Esophagus (tissue), 2 donors: ENCODE measurements at regions not wholly inside any gene's neighbourhood (a gene's known extent, or its start where the extent isn't known, plus 50 kb on each side); places are given as distances from the start of the nearest gene placed in this dataset.

ENCODE experiments used
- H3K27ac ChIP-seq, 2 donors: one replicate each; pipeline ENCODE4 v1.5.1; 2013; ENCODE audit warnings: low read depth in 2 of 2, mild to moderate bottlenecking in 2 of 2, inconsistent platforms in 1 of 2, low read length in 1 of 2, moderate library complexity in 1 of 2
- H3K27me3 ChIP-seq, 2 donors: one replicate each; pipeline ENCODE4 v1.6.1; 2013; ENCODE audit warnings: low read length in 2 of 2, control low read depth in 1 of 2, mild to moderate bottlenecking in 1 of 2; ENCODE audit not compliant: insufficient read depth in 2 of 2, control insufficient read depth in 1 of 2
- H3K36me3 ChIP-seq, 2 donors: one replicate each; pipeline ENCODE4 v1.6.1; 2013; ENCODE audit warnings: low read length in 1 of 2; ENCODE audit not compliant: control insufficient read depth in 2 of 2, insufficient read depth in 2 of 2
- H3K4me1 ChIP-seq, 2 donors: one replicate each; pipeline ENCODE4 v1.6.1; 2013; ENCODE audit warnings: low read length in 1 of 2; ENCODE audit not compliant: control insufficient read depth in 2 of 2, insufficient read depth in 2 of 2
- H3K4me3 ChIP-seq, 2 donors: one replicate each; pipeline ENCODE4 v1.5.1; 2013; ENCODE audit warnings: low read length in 2 of 2, mild to moderate bottlenecking in 2 of 2, low read depth in 1 of 2, moderate library complexity in 1 of 2
- H3K9me3 ChIP-seq, 2 donors: one replicate each; pipeline ENCODE4 v1.6.1; 2013; ENCODE audit warnings: mild to moderate bottlenecking in 2 of 2, low read depth in 1 of 2, low read length in 1 of 2, moderate library complexity in 1 of 2; ENCODE audit not compliant: control insufficient read depth in 2 of 2, insufficient read depth in 1 of 2
- WGBS, 2 donors: extraction: QIAGEN DNeasy Blood & Tissue Kit; methylation state at CpG; one replicate each; pipeline ENCODE4 v1.1.7; 2013; 5-methylcytosine and 5-hydroxymethylcytosine counted together
- donor health status: healthy with polysubstance abuse.
- donor health status: Bipolar disorder and iron deficiency.

- Histone ChIP-seq H3K4me3 (no peak overlapping the region), H3K27me3 (no peaks in the 10 kb centered on the region), H3K9me3 (no peaks in the 10 kb centered on the region), H3K27ac (no peak overlapping the region), H3K4me1 (no peaks in the 10 kb centered on the region), H3K36me3 (no peaks in the 10 kb centered on the region)
- WGBS, 2 donors, result 82 to 83% methylated on average over 1 of the region's 1 CpG
Observed at GRCh38 chr5:153321478-153321877, 169.0 kb upstream of the GRIA1 start.

GRCh38 chr5:153340139-153340538 lies 150.3 kb upstream of the GRIA1 start:
- Histone ChIP-seq H3K36me3 (no peaks in the 10 kb centered on the region), H3K4me1 (no peaks in the 10 kb centered on the region), H3K4me3 (no peak overlapping the region), H3K9me3 (no peaks in the 10 kb centered on the region), H3K27ac (no peak overlapping the region), H3K27me3 (no peaks in the 10 kb centered on the region)
- 67 to 74% methylated on average over 3 of the region's 3 CpGs for WGBS, 2 donors

DNA sequence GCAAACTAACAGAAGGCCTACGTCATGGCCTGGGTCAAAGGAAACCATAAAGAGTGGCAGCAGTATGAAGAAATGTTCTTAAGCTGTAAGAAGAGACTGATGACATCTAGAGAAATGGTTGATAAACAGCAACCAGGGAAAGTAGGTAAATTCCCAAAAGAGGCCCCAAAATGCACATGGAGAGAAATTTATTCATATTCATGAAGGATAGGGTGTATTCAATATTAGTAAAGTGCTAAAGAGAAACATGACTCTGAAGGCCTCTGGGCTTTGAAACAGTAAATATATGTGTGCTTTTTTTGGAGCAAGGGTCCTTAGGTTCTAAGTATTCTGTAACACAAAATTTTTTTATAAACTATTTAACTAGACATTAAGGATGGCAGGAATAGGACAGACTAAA lies 149.7 kb upstream of the GRIA1 start:
- Histone ChIP-seq H3K27me3 (no peaks in the 10 kb centered on the region), H3K9me3 (no peaks in the 10 kb centered on the region), H3K4me1 (no peaks in the 10 kb centered on the region), H3K4me3 (no peak overlapping the region), H3K36me3 (no peaks in the 10 kb centered on the region), H3K27ac (no peak overlapping the region)
- 80 to 91% methylated on average over 1 of the region's 1 CpG for WGBS, 2 donors

- Histone ChIP-seq H3K9me3 (no peaks in the 10 kb centered on the region), H3K27me3 (no peaks in the 10 kb centered on the region), H3K27ac (no peak overlapping the region), H3K4me3 (no peak overlapping the region), H3K36me3 (no peaks in the 10 kb centered on the region), H3K4me1 (no peaks in the 10 kb centered on the region)
- 63% methylated on average over 1 of the region's 1 CpG for WGBS, 2 donors
Observed at GRCh38 chr5:153342487-153342886, 148.0 kb upstream of the GRIA1 start.

DNA sequence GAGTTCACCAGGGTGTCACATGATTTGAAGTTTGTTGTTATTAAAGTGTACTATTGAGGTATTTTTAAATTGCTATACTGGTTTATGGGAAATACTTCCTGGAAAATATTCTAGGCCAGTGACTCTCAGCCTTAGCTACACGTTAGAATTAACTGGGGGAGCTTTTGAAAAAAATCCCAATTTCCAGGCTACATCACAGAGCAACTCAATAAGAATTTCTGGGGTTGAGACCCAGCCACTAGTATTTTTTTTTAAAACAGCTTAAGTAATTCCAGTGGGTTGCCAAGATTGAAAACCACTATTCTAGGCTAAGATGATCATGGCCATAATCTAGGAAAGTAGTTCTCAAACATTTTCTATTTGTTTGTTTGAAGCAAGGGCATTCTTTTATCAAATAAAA lies 142.9 kb upstream of the GRIA1 start:
- Histone ChIP-seq H3K9me3 (no peaks in the 10 kb centered on the region), H3K27me3 (no peaks in the 10 kb centered on the region), H3K4me3 (no peak overlapping the region), H3K27ac (no peak overlapping the region), H3K4me1 (no peaks in the 10 kb centered on the region), H3K36me3 (no peaks in the 10 kb centered on the region)
- 33 to 48% methylated on average over 1 of the region's 1 CpG for WGBS, 2 donors

GRCh38 chr5:153350175-153350883 lies 140.1 kb upstream of the GRIA1 start:
- H3K27ac ChIP-seq, result no peak overlapping the region
- H3K4me1 ChIP-seq, result no peaks in the 10 kb centered on the region
- no peaks in the 10 kb centered on the region for H3K9me3 ChIP-seq
- no peaks in the 10 kb centered on the region for H3K36me3 ChIP-seq
- no peak overlapping the region for H3K4me3 ChIP-seq
- WGBS, 2 donors, result 40 to 43% methylated on average over 5 of the region's 5 CpGs
- no peaks in the 10 kb centered on the region for H3K27me3 ChIP-seq

DNA sequence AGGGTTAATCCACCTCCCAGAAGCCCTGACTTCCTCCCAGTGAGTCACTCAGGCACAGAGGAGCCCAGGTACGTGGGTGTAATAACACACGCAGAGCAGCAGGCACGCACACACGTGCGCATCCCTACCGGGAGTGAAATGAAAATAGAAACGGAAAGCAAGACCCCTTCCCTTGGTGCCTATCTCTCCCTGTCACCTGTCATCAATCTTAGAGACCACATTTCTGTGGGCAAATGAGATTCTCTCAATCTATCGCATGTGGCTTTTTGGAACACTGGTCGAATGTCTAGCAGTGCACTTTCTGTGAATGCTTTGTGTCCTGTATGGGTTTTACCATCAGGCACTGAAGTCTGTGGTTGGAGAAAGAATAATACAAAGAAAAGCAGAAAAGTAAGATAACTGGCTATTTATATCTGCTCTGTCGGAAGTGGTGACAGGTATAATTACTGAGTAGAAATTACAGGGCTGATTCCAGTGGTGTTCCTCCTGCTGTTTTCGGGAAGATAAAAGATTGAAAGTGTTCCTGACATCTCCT lies 137.7 kb upstream of the GRIA1 start:
- Histone ChIP-seq H3K4me3 (peak overlapping the region in 1 of 2 donors; percentile 10), H3K27me3 (no peaks in the 10 kb centered on the region), H3K27ac (no peak overlapping the region), H3K9me3 (no peaks in the 10 kb centered on the region), H3K4me1 (no peaks in the 10 kb centered on the region), H3K36me3 (no peaks in the 10 kb centered on the region)
- WGBS, 2 donors, result 17 to 19% methylated on average over 11 of the region's 11 CpGs

DNA sequence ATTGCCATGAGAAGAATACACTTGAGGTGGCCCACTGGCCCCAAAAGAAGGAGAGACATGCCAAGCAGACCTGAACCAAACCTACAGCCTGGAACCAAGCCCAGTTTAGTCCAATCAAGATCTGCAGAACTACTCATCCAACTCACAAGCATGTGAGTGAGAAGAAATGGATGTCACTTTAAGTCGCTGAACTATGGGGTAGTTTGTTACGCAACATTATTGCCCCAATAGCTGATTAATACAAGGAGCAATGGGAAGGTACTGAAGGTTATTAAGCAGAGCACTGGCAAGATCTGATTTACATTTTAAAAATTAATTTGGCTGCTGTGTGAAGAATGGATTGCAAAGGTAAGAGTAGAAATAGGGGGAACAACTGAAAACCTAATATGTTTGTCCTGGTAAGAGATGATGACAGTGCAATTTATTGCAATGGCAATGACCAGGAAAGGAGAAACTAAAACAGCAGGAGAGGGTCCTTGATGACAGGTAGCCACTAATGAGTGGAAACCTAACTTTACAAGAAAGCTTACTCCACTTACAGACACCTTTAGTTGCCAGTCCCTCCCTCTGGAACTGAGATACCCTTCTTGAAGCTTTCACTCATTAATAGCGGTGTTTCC lies 132.9 kb upstream of the GRIA1 start:
- Histone ChIP-seq H3K4me1 (no peaks in the 10 kb centered on the region), H3K9me3 (no peaks in the 10 kb centered on the region), H3K36me3 (no peaks in the 10 kb centered on the region), H3K27me3 (no peaks in the 10 kb centered on the region), H3K4me3 (no peak overlapping the region), H3K27ac (no peak overlapping the region)
- WGBS, 2 donors, result 92 to 96% methylated on average over 3 of the region's 3 CpGs

- Histone ChIP-seq H3K27ac (no peak overlapping the region), H3K9me3 (no peaks in the 10 kb centered on the region), H3K27me3 (no peaks in the 10 kb centered on the region), H3K36me3 (no peaks in the 10 kb centered on the region), H3K4me3 (no peak overlapping the region), H3K4me1 (no peaks in the 10 kb centered on the region)
- 64 to 80% methylated on average over 3 of the region's 3 CpGs for WGBS, 2 donors
Observed at GRCh38 chr5:153358315-153358976, 132.0 kb upstream of the GRIA1 start.
